Liver (tissue), 8 donors: ENCODE measurements at regions not wholly inside any gene's neighbourhood (a gene's known extent, or its start where the extent isn't known, plus 50 kb on each side); places are given as distances from the start of the nearest gene placed in this dataset.

Experiments
- DNase-seq: peaks from one replicate; pipeline ENCODE4 v3.0.0-alpha.2; 2017; ENCODE audit warnings: low spot score
- H3K27ac ChIP-seq, 2 donors: one replicate each; pipeline ENCODE4 v1.7.0; 2013; ENCODE audit warnings: inconsistent platforms in 2 of 2, low read length in 2 of 2, control low read depth in 1 of 2, low read depth in 1 of 2, mild to moderate bottlenecking in 1 of 2
- H3K27me3 ChIP-seq, 4 donors: one replicate each; pipeline versions ENCODE4 v1.6.1 to v1.7.0; 2013; ENCODE audit warnings: low read length in 3 of 4, inconsistent platforms in 1 of 4, mild to moderate bottlenecking in 1 of 4, moderate library complexity in 1 of 4; ENCODE audit not compliant: control insufficient read depth in 4 of 4, insufficient read depth in 4 of 4
- H3K36me3 ChIP-seq, 4 donors: one replicate each; pipeline versions ENCODE4 v1.6.1 to v1.7.0; 2013; ENCODE audit warnings: low read length in 3 of 4, mild to moderate bottlenecking in 3 of 4, low read depth in 1 of 4, moderate library complexity in 1 of 4; ENCODE audit not compliant: control insufficient read depth in 4 of 4, insufficient read depth in 3 of 4
- H3K4me1 ChIP-seq, 4 donors: one replicate each; pipeline versions ENCODE4 v1.6.1 to v1.7.0; 2013; ENCODE audit warnings: low read length in 3 of 4, mild to moderate bottlenecking in 3 of 4, moderate library complexity in 1 of 4; ENCODE audit not compliant: control insufficient read depth in 4 of 4, insufficient read depth in 4 of 4
- H3K4me3 ChIP-seq, 3 donors: one replicate each; pipeline versions ENCODE4 v1.6.1 to v1.7.0; 2013; ENCODE audit warnings: low read length in 3 of 3, control low read depth in 1 of 3, low read depth in 1 of 3, mild to moderate bottlenecking in 1 of 3
- H3K9ac ChIP-seq, 2 donors: one replicate each; pipeline ENCODE4 v1.7.0; 2013; ENCODE audit warnings: low read length in 2 of 2, mild to moderate bottlenecking in 2 of 2, moderate library complexity in 2 of 2, control low read depth in 1 of 2, low read depth in 1 of 2
- H3K9me3 ChIP-seq, 4 donors: one replicate each; pipeline versions ENCODE4 v1.6.1 to v1.7.0; 2013; ENCODE audit warnings: low read length in 3 of 4; ENCODE audit not compliant: control insufficient read depth in 4 of 4
- ATF3 ChIP-seq: IDR thresholded peaks from 2 replicates; pipeline ENCODE4 v1.6.1; 2016; ENCODE audit warnings: antibody characterized with exemption
- CTCF ChIP-seq: fragments of 150-350 bp; IDR thresholded peaks from 2 replicates; pipeline ENCODE4 v1.5.1; 2017; ENCODE audit warnings: improper control_type of control experiment, low read depth, low read length; ENCODE audit not compliant: missing input control
- EGR1 ChIP-seq, 2 donors: IDR thresholded peaks; 2 replicates each; pipeline ENCODE4 v1.6.1; 2016 to 2018; ENCODE audit warnings: antibody characterized with exemption in 2 of 2, low read depth in 2 of 2
- FOXA1 ChIP-seq: IDR thresholded peaks from 2 replicates; pipeline ENCODE4 v1.6.1; 2016; ENCODE audit warnings: antibody characterized with exemption
- FOXA2 ChIP-seq: IDR thresholded peaks from 2 replicates; pipeline ENCODE4 v1.6.1; 2016; ENCODE audit warnings: antibody characterized with exemption
- GABPA ChIP-seq, 2 donors: IDR thresholded peaks in 1 of 2; conservative IDR thresholded peaks in 1 of 2; 2 replicates each; pipeline ENCODE4 v1.6.1; 2016; ENCODE audit warnings: antibody characterized with exemption in 2 of 2, mild to moderate bottlenecking in 1 of 2, moderate library complexity in 1 of 2
- HNF4A ChIP-seq, 2 donors: conservative IDR thresholded peaks; 2 replicates each; pipeline ENCODE4 v1.6.1; 2016; ENCODE audit warnings: antibody characterized with exemption in 2 of 2, mild to moderate bottlenecking in 2 of 2
- HNF4G ChIP-seq: IDR thresholded peaks from 2 replicates; pipeline ENCODE4 v1.6.1; 2016; ENCODE audit warnings: antibody characterized with exemption
- JUND ChIP-seq, 2 donors: IDR thresholded peaks; 2 replicates each; pipeline ENCODE4 v1.6.1; 2016; ENCODE audit warnings: antibody characterized with exemption in 2 of 2
- MAX ChIP-seq: IDR thresholded peaks from 2 replicates; pipeline ENCODE4 v1.6.1; 2016; ENCODE audit warnings: antibody characterized with exemption
- NR2F2 ChIP-seq: IDR thresholded peaks from 2 replicates; pipeline ENCODE4 v1.6.1; 2016; ENCODE audit warnings: antibody characterized with exemption
- RAD21 ChIP-seq, 2 donors: IDR thresholded peaks; 2 replicates each; pipeline ENCODE4 v1.6.1; 2016; ENCODE audit warnings: antibody characterized with exemption in 2 of 2, mild to moderate bottlenecking in 2 of 2
- REST ChIP-seq: IDR thresholded peaks from 2 replicates; pipeline ENCODE4 v1.6.1; 2016; ENCODE audit warnings: antibody characterized with exemption, mild to moderate bottlenecking
- SP1 ChIP-seq: IDR thresholded peaks from 2 replicates; pipeline ENCODE4 v1.6.1; 2018; ENCODE audit warnings: antibody characterized with exemption, mild to moderate bottlenecking
- TAF1 ChIP-seq: conservative IDR thresholded peaks from 2 replicates; pipeline ENCODE4 v1.6.1; 2016; ENCODE audit warnings: antibody characterized with exemption, mild to moderate bottlenecking
- YY1 ChIP-seq: IDR thresholded peaks from 2 replicates; pipeline ENCODE4 v1.6.1; 2016; ENCODE audit warnings: antibody characterized with exemption, mild to moderate bottlenecking
- ZBTB33 ChIP-seq: IDR thresholded peaks from 2 replicates; pipeline ENCODE4 v1.6.1; 2016; ENCODE audit warnings: antibody characterized with exemption
- WGBS: extraction: QIAGEN DNeasy Blood & Tissue Kit; methylation state at CpG from one replicate; pipeline ENCODE4 v1.1.7; 2013; 5-methylcytosine and 5-hydroxymethylcytosine counted together
- donor health status: healthy.
- donor health status: healthy.
- donor health status: healthy.
- donor health status: healthy.
- donor health status: healthy.

- TF ChIP-seq CTCF: no peak
- no peak for TF ChIP-seq RAD21 (IDR thresholded peaks at IDR 0.05)
- no peak for TF ChIP-seq SP1
- TF ChIP-seq HNF4G: no peak
- no peak for TF ChIP-seq GABPA (IDR thresholded peaks at IDR 0.05 in 1 of 2, conservative IDR thresholded peaks at IDR 0.05 in 1 of 2)
- TF ChIP-seq EGR1 (IDR thresholded peaks at IDR 0.05; ENCODE audit: low read depth in 2 of 2): no peak
- TF ChIP-seq TAF1: no peak
- TF ChIP-seq NR2F2: no peak
- TF ChIP-seq ATF3: no peak
Measured at GRCh38 chr10:7048061-7048460, 362.8 kb downstream of the SFMBT2 start (continued).

- Histone ChIP-seq H3K27ac (no peak overlapping the region), H3K27me3 (peaks cover 0 to under 1% (median 0%) of the 10 kb centered on the region in 4 donors), H3K9me3 (no peaks in the 10 kb centered on the region), H3K9ac (no peak overlapping the region), H3K4me3 (no peak overlapping the region), H3K4me1 (no peaks in the 10 kb centered on the region), H3K36me3 (no peaks in the 10 kb centered on the region)
- 67% methylated on average over 2 of the region's 2 CpGs for WGBS
- no peak for TF ChIP-seq HNF4G
- no peak for TF ChIP-seq NR2F2
- no peak for TF ChIP-seq REST
- TF ChIP-seq MAX: no peak
- TF ChIP-seq YY1: no peak
- TF ChIP-seq JUND (IDR thresholded peaks at IDR 0.05): no peak
- TF ChIP-seq FOXA1: no peak
- TF ChIP-seq ZBTB33: no peak
- no peak for TF ChIP-seq GABPA (IDR thresholded peaks at IDR 0.05 in 1 of 2, conservative IDR thresholded peaks at IDR 0.05 in 1 of 2)
- TF ChIP-seq SP1: no peak
- TF ChIP-seq EGR1 (IDR thresholded peaks at IDR 0.05; ENCODE audit: low read depth in 2 of 2): no peak
- TF ChIP-seq RAD21 (IDR thresholded peaks at IDR 0.05): no peak
- no peak for TF ChIP-seq ATF3
- TF ChIP-seq TAF1: no peak
- TF ChIP-seq FOXA2: no peak
- TF ChIP-seq HNF4A (conservative IDR thresholded peaks at IDR 0.05): no peak
- DNase-seq: no peak
Measured at GRCh38 chr10:7046615-7047014, 364.2 kb downstream of the SFMBT2 start.
